Activated CD4-positive, alpha-beta T cell treated with anti-CD3 and anti-CD28 coated beads, Interleukin-2, Interleukin-4, amounts not matched to agents 100 ng/mL and 50 ng/mL, durations not matched to agents 16 hours and 8 hours (primary cell): ENCODE measurements at regions not wholly inside any gene's neighbourhood (a gene's known extent, or its start where the extent isn't known, plus 50 kb on each side); places are given as distances from the start of the nearest gene placed in this dataset.

Source experiments
- DNase-seq: peaks from one replicate; pipeline ENCODE4 v3.0.0-alpha.2; 2020; ENCODE audit warnings: low spot score

GRCh38 chr22:34430386-34430785, 510.1 kb upstream of the LARGE1 start:
- no peak for DNase-seq

GRCh38 chr22:34434371-34434770, 514.1 kb upstream of the LARGE1 start:
- no peak for DNase-seq

GRCh38 chr22:34437140-34437539, 516.9 kb upstream of the LARGE1 start:
- DNase-seq, result no peak

GRCh38 chr22:34454598-34454997, 534.3 kb upstream of the LARGE1 start:
- no peak for DNase-seq

- DNase-seq, result no peak
Measured at GRCh38 chr22:34462795-34463194, 542.5 kb upstream of the LARGE1 start.

GRCh38 chr22:34475886-34476285, 555.6 kb upstream of the LARGE1 start:
- DNase-seq, result no peak

- DNase-seq, result no peak
Measured at GRCh38 chr22:34476762-34477161, 556.5 kb upstream of the LARGE1 start.

- DNase-seq, result no peak
Measured at GRCh38 chr22:34481090-34481489, 560.8 kb upstream of the LARGE1 start.

GRCh38 chr22:34486381-34486780, 566.1 kb upstream of the LARGE1 start:
- no peak for DNase-seq

GRCh38 chr22:34489861-34490260, 569.6 kb upstream of the LARGE1 start:
- no peak for DNase-seq

GRCh38 chr22:34490886-34491285, 570.6 kb upstream of the LARGE1 start:
- DNase-seq, result no peak

GRCh38 chr22:34493486-34493885, 572.5 kb upstream of the ISX start:
- no peak for DNase-seq

GRCh38 chr22:34501366-34501965, 564.5 kb upstream of the ISX start:
- DNase-seq, result no peak

- DNase-seq, result no peak
Measured at GRCh38 chr22:34502821-34503220, 563.1 kb upstream of the ISX start.

- no peak for DNase-seq
Measured at GRCh38 chr22:34508797-34509196, 557.2 kb upstream of the ISX start.

GRCh38 chr22:34526681-34527080, 539.3 kb upstream of the ISX start:
- DNase-seq, result no peak

- DNase-seq, result no peak
Measured at GRCh38 chr22:34534101-34534500, 531.9 kb upstream of the ISX start.

GRCh38 chr22:34567367-34567766, 498.6 kb upstream of the ISX start:
- no peak for DNase-seq

- no peak for DNase-seq
Measured at GRCh38 chr22:34570408-34570807, 495.6 kb upstream of the ISX start.

GRCh38 chr22:34579519-34579918, 486.4 kb upstream of the ISX start:
- no peak for DNase-seq

- no peak for DNase-seq
Measured at GRCh38 chr22:34587357-34588356, 478.3 kb upstream of the ISX start.

- DNase-seq, result no peak
Measured at GRCh38 chr22:34588871-34589545, 476.9 kb upstream of the ISX start.
